ENCODE measurements at regions not wholly inside any gene's neighbourhood (a gene's known extent, or its start where the extent isn't known, plus 50 kb on each side); places are given as distances from the start of the nearest gene placed in this dataset.

DNA sequence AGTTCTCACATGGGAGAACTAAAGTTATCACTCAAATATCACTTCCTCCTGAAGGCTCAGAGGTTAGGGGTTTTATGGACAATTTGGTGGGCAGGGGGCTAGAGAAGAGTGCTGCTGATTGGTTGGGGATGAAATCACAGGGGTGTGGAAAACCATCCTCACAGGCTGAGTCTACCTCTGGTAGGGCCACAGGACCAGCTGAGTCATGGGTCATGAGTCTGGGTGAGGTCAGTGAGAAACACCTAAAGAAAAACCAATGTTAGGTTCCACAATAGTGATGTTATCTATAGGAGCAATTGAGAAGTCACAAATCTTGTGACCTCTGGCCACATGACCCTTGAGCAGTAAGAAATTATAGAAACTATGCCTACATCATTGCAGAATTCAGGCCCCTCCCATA lies 203.3 kb upstream of the TARS1 start:
- no TSS peak for BruUV-seq (replicated peaks)
- H2AFZ ChIP-seq (ENCODE audit: low read length), result no peak overlapping the region
- H3K4me2 ChIP-seq (ENCODE audit: low read length), result no peak overlapping the region
- H3F3A ChIP-seq (ENCODE audit: low read length, unreplicated experiment), result no peaks in the 10 kb centered on the region
- no peak overlapping the region for H3K4me3 ChIP-seq (ENCODE audit: low read length)
- H3K27ac ChIP-seq (ENCODE audit: low read length), result no peak overlapping the region
- no peak for DNase-seq
- intact Hi-C loops (cut with micrococcal nuclease), result no loop called here
- no peaks in the 10 kb centered on the region for H3K27me3 ChIP-seq (ENCODE audit: low read length)
- H3K9me3 ChIP-seq (ENCODE audit: low read length), result no peaks in the 10 kb centered on the region
- H3K36me3 ChIP-seq (ENCODE audit: low read depth, low read length), result no peaks in the 10 kb centered on the region
- TF ChIP-seq EZH2 (IDR thresholded peaks at IDR 0.05; ENCODE audit: low read length, unreplicated experiment) (no peak), EZH2phosphoT487 (IDR thresholded peaks at IDR 0.05; ENCODE audit: borderline replicate concordance, low read length) (no peak)
- TF ChIP-seq, protein P1, sequence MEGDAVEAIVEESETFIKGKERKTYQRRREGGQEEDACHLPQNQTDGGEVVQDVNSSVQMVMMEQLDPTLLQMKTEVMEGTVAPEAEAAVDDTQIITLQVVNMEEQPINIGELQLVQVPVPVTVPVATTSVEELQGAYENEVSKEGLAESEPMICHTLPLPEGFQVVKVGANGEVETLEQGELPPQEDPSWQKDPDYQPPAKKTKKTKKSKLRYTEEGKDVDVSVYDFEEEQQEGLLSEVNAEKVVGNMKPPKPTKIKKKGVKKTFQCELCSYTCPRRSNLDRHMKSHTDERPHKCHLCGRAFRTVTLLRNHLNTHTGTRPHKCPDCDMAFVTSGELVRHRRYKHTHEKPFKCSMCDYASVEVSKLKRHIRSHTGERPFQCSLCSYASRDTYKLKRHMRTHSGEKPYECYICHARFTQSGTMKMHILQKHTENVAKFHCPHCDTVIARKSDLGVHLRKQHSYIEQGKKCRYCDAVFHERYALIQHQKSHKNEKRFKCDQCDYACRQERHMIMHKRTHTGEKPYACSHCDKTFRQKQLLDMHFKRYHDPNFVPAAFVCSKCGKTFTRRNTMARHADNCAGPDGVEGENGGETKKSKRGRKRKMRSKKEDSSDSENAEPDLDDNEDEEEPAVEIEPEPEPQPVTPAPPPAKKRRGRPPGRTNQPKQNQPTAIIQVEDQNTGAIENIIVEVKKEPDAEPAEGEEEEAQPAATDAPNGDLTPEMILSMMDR (conservative IDR thresholded peaks at IDR 0.05; ENCODE audit: low read depth, low read length), result no peak
- H3K79me2 ChIP-seq (ENCODE audit: low read length), result no peaks in the 10 kb centered on the region
- no peak for ATAC-seq
- POLR2A ChIA-PET (ENCODE audit: unreplicated experiment), result no interaction called here
- no peaks in the 10 kb centered on the region for H3K9me2 ChIP-seq (replicated peaks; ENCODE audit: low read length)
- no peaks in the 10 kb centered on the region for H4K20me1 ChIP-seq (ENCODE audit: low read length)
- no peak overlapping the region for H3K9ac ChIP-seq (ENCODE audit: low read length)
- H3K4me1 ChIP-seq (ENCODE audit: insufficient read depth, low read length), result no peaks in the 10 kb centered on the region
- CTCF ChIA-PET, result no interaction called here

DNA sequence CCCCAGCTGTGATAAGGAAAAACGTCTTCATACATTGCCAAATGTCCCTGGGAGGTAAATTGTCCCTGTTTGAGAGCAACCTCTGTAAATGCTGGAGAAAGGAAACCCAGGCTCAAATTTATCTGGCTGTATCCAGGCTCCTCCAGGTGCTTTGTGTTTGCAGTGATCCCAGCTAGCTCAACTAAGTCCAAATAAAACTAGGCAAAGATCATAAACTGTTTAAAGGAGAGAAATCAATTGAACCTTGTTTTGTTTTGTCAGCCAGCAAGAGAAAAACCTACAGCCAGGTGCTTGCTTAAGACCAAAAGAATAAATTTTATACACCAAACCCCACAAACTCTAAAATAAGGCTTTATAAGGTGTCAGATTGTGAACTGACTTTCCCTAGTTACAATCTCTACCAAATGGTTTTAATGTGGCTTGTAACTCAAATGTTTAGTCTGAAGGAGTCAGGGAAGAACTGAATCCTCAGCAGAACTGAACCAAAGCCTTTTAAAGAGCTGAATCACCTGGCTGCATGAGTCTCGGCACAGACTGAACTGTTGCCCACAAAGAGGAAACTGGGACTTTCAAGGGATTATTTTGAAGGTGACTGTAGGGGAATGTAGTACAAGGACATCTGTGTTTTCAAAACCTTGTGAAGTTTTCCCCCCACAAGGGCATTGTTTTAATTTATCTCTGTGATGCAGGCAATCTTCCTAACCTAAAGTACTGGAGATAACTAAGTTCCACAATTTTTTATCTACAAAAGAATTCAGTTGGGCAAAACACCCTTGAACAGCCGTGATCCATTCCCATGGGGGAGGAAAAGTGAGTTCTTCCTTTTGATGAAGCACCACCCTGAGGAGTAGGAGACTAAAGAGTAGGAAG lies 201.7 kb upstream of the TARS1 start:
- H2AFZ ChIP-seq (ENCODE audit: low read length), result no peak overlapping the region
- H3K27ac ChIP-seq (ENCODE audit: low read length), result no peak overlapping the region
- CTCF ChIA-PET, result no interaction called here

More for the DNA sequence above, 201.7 kb upstream of the TARS1 start:
- TF ChIP-seq, protein P1 (conservative IDR thresholded peaks at IDR 0.05; ENCODE audit: low read depth, low read length), result no peak
- TF ChIP-seq EZH2 (IDR thresholded peaks at IDR 0.05; ENCODE audit: low read length, unreplicated experiment) (no peak), EZH2phosphoT487 (IDR thresholded peaks at IDR 0.05; ENCODE audit: borderline replicate concordance, low read length) (no peak)
- no TSS peak for BruUV-seq (replicated peaks)
- intact Hi-C loops (cut with micrococcal nuclease), result no loop called here
- ATAC-seq (peak; percentile 58), DNase-seq (peak; percentile 10)
- Histone ChIP-seq H3K9ac (ENCODE audit: low read length) (no peak overlapping the region), H3K4me3 (ENCODE audit: low read length) (no peak overlapping the region), H4K20me1 (ENCODE audit: low read length) (no peaks in the 10 kb centered on the region), H3K9me2 (replicated peaks; ENCODE audit: low read length) (no peaks in the 10 kb centered on the region), H3K27me3 (ENCODE audit: low read length) (no peaks in the 10 kb centered on the region), H3K9me3 (ENCODE audit: low read length) (no peaks in the 10 kb centered on the region), H3K79me2 (ENCODE audit: low read length) (no peaks in the 10 kb centered on the region), H3K36me3 (ENCODE audit: low read depth, low read length) (no peaks in the 10 kb centered on the region), H3K4me1 (ENCODE audit: insufficient read depth, low read length) (no peaks in the 10 kb centered on the region), H3K4me2 (ENCODE audit: low read length) (no peak overlapping the region), H3F3A (ENCODE audit: low read length, unreplicated experiment) (no peaks in the 10 kb centered on the region)
- POLR2A ChIA-PET (ENCODE audit: unreplicated experiment), result no interaction called here

Measured in PC-3 (cell line).